HUES64 (cell line): ENCODE measurements at regions not wholly inside any gene's neighbourhood (a gene's known extent, or its start where the extent isn't known, plus 50 kb on each side); places are given as distances from the start of the nearest gene placed in this dataset.

ENCODE experiments used
- H3K27ac ChIP-seq: 2 replicates; pipeline ENCODE4 v1.7.0; 2013; ENCODE audit warnings: low read depth, low read length, inconsistent platforms
- H3K27me3 ChIP-seq: 2 replicates; pipeline ENCODE4 v1.6.1; 2013; ENCODE audit warnings: mild to moderate bottlenecking, low read length; ENCODE audit not compliant: insufficient read depth
- H3K36me3 ChIP-seq: 2 replicates; pipeline ENCODE4 v1.6.1; 2013; ENCODE audit warnings: mild to moderate bottlenecking, low read length; ENCODE audit not compliant: insufficient read depth
- H3K4me1 ChIP-seq: 2 replicates; pipeline ENCODE4 v1.6.1; 2013; ENCODE audit warnings: mild to moderate bottlenecking, low read length, moderate library complexity; ENCODE audit not compliant: insufficient read depth
- H3K4me3 ChIP-seq: 2 replicates; pipeline ENCODE4 v1.5.1; 2013; ENCODE audit warnings: mild to moderate bottlenecking, low read length, moderate library complexity
- H3K9ac ChIP-seq: 2 replicates; pipeline ENCODE4 v1.6.1; 2013; ENCODE audit warnings: mild to moderate bottlenecking, low read depth, low read length
- H3K9me3 ChIP-seq: 2 replicates; pipeline ENCODE4 v1.6.1; 2013; ENCODE audit warnings: low read depth, low read length; ENCODE audit not compliant: insufficient read depth
- WGBS: fragments of 150-250, 120-280 bp; methylation state at CpG from one replicate; pipeline ENCODE4 v1.1.7; 2013; ENCODE audit warnings: missing lambda C conversion rate; 5-methylcytosine and 5-hydroxymethylcytosine counted together

GRCh38 chr2:11980809-11981208 is 234.4 kb downstream of the LPIN1 start:
- Histone ChIP-seq H3K27me3 (no peaks in the 10 kb centered on the region), H3K4me1 (peaks cover 6% of the 10 kb centered on the region; the same call in 1 of the 2 replicates), H3K27ac (no peak overlapping the region), H3K9ac (no peak overlapping the region), H3K36me3 (no peaks in the 10 kb centered on the region), H3K9me3 (no peaks in the 10 kb centered on the region), H3K4me3 (no peak overlapping the region)
- WGBS: 94% methylated on average over 9 of the region's 9 CpGs

- no peak overlapping the region for H3K9ac ChIP-seq
- H3K4me1 ChIP-seq: peaks cover 10% of the 10 kb centered on the region
- no peak overlapping the region for H3K4me3 ChIP-seq
- no peaks in the 10 kb centered on the region for H3K36me3 ChIP-seq
- H3K27ac ChIP-seq: no peak overlapping the region
- 94% methylated on average over 4 of the region's 4 CpGs for WGBS
- no peaks in the 10 kb centered on the region for H3K27me3 ChIP-seq
- H3K9me3 ChIP-seq: no peaks in the 10 kb centered on the region
Observed at GRCh38 chr2:11983401-11983800, 237.0 kb downstream of the LPIN1 start.

GRCh38 chr2:11983870-11984269 is 237.4 kb downstream of the LPIN1 start:
- Histone ChIP-seq H3K9ac (no peak overlapping the region), H3K27me3 (no peaks in the 10 kb centered on the region), H3K4me3 (no peak overlapping the region), H3K36me3 (no peaks in the 10 kb centered on the region), H3K27ac (no peak overlapping the region), H3K9me3 (no peaks in the 10 kb centered on the region), H3K4me1 (peaks cover 10% of the 10 kb centered on the region)
- 98% methylated on average over 9 of the region's 9 CpGs for WGBS

DNA sequence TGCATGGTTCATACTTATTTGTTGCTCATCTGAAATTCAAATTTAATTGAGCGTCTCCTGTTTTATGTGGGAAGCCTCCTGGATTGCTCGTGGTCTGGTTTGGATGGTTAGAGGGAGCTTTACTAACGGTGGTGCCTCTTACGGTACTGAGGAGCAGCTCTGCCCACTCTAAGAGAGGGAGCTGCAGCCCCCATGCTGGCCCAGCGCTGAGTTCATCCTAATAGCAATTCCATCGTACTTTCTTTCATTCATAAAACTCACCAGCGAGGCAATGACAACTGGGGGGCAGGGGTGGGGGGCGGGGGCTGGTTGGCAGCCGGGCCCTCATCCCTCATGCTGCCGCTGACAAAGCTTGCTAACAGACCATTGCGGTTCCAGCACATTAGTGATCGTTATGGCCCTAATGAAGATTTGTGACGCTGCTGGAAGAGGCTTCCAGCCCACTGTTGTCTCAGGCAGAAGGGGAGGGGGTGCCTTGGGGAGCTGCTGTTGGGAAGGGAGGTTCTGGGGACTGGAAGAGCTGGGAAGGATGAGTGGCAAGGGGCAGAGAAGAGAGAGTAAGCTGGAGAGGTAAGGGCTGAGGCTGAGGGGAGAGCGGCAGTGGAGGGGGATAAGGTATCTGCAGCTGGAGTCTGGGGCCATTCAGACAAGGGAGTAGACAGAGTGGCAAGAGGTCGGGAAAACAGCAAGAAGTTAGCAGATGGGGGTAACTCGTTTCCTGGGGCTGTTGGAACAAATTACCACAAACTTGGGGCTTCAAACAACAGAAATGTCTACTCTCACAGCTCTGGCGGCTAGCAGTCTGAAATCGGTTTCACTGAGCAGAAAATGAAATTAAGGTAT is 238.1 kb downstream of the LPIN1 start:
- no peak overlapping the region for H3K4me3 ChIP-seq
- H3K36me3 ChIP-seq: no peaks in the 10 kb centered on the region

GRCh38 chr2:11985817-11986566 is 239.6 kb downstream of the LPIN1 start:
- Histone ChIP-seq H3K4me1 (peaks cover 4% of the 10 kb centered on the region), H3K9me3 (no peaks in the 10 kb centered on the region), H3K4me3 (no peak overlapping the region), H3K36me3 (no peaks in the 10 kb centered on the region), H3K27me3 (no peaks in the 10 kb centered on the region), H3K9ac (peak overlapping the region; percentile 6; the same call in 1 of the 2 replicates), H3K27ac (no peak overlapping the region)
- WGBS: 79% methylated on average over 4 of the region's 4 CpGs

More for the DNA sequence above, 238.1 kb downstream of the LPIN1 start:
- Histone ChIP-seq H3K27me3 (no peaks in the 10 kb centered on the region), H3K4me1 (peaks cover 4% of the 10 kb centered on the region), H3K9ac (no peak overlapping the region), H3K27ac (no peak overlapping the region), H3K9me3 (no peaks in the 10 kb centered on the region)
- 90% methylated on average over 18 of the region's 18 CpGs for WGBS

GRCh38 chr2:11987151-11987550 is 240.7 kb downstream of the LPIN1 start:
- Histone ChIP-seq H3K27ac (no peak overlapping the region), H3K36me3 (no peaks in the 10 kb centered on the region), H3K27me3 (no peaks in the 10 kb centered on the region), H3K9ac (no peak overlapping the region), H3K4me3 (no peak overlapping the region), H3K9me3 (no peaks in the 10 kb centered on the region), H3K4me1 (peaks cover 4% of the 10 kb centered on the region)
- 94% methylated on average over 3 of the region's 3 CpGs for WGBS

GRCh38 chr2:11988691-11989353 is 242.4 kb downstream of the LPIN1 start:
- Histone ChIP-seq H3K4me3 (no peak overlapping the region), H3K27me3 (no peaks in the 10 kb centered on the region), H3K27ac (no peak overlapping the region), H3K9ac (no peak overlapping the region), H3K9me3 (no peaks in the 10 kb centered on the region), H3K36me3 (no peaks in the 10 kb centered on the region), H3K4me1 (peaks cover 4% of the 10 kb centered on the region)
- WGBS: 87% methylated on average over 10 of the region's 14 CpGs

DNA sequence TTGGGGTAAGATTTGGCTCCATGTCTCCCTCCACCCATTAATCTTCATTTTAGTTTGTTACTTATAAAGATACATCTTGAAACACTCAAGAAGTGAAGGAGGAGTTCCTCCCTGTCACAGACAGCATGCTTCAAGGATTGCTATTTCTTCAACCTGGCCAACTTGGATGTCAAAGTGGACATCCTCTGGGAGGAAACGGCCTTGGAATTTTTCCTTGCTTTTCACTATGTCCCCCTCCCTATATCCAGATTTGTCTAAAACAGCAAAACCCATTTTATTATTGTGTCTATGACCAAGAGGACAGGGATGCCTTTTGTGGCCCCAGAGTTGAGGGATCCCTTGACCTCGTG is 242.9 kb downstream of the LPIN1 start:
- H3K27ac ChIP-seq: no peak overlapping the region
- H3K4me1 ChIP-seq: peaks cover 4% of the 10 kb centered on the region
- 93% methylated on average over 2 of the region's 2 CpGs for WGBS
- no peaks in the 10 kb centered on the region for H3K36me3 ChIP-seq
- no peak overlapping the region for H3K4me3 ChIP-seq
- no peaks in the 10 kb centered on the region for H3K27me3 ChIP-seq
- H3K9ac ChIP-seq: no peak overlapping the region
- no peaks in the 10 kb centered on the region for H3K9me3 ChIP-seq

- Histone ChIP-seq H3K4me3 (no peak overlapping the region), H3K4me1 (peaks cover 4% of the 10 kb centered on the region), H3K27me3 (no peaks in the 10 kb centered on the region), H3K36me3 (no peaks in the 10 kb centered on the region), H3K27ac (no peak overlapping the region), H3K9ac (no peak overlapping the region), H3K9me3 (no peaks in the 10 kb centered on the region)
- 98% methylated on average over 3 of the region's 4 CpGs for WGBS
Observed at GRCh38 chr2:11990576-11990975, 244.1 kb downstream of the LPIN1 start.

- H3K9me3 ChIP-seq: no peaks in the 10 kb centered on the region
- WGBS: 90% methylated on average over 1 of the region's 1 CpG
- H3K27ac ChIP-seq: no peak overlapping the region
- no peaks in the 10 kb centered on the region for H3K4me1 ChIP-seq
- H3K4me3 ChIP-seq: no peak overlapping the region
- H3K36me3 ChIP-seq: no peaks in the 10 kb centered on the region
- no peaks in the 10 kb centered on the region for H3K27me3 ChIP-seq
- no peak overlapping the region for H3K9ac ChIP-seq
Observed at GRCh38 chr2:11993749-11994148, 247.3 kb downstream of the LPIN1 start.

- no peak overlapping the region for H3K9ac ChIP-seq
- no peaks in the 10 kb centered on the region for H3K9me3 ChIP-seq
- no peaks in the 10 kb centered on the region for H3K4me1 ChIP-seq
- no peaks in the 10 kb centered on the region for H3K36me3 ChIP-seq
- H3K4me3 ChIP-seq: no peak overlapping the region
- no peaks in the 10 kb centered on the region for H3K27me3 ChIP-seq
- no peak overlapping the region for H3K27ac ChIP-seq
Observed at GRCh38 chr2:11995456-11995855, 249.0 kb downstream of the LPIN1 start.
